ENCODE measurements at regions not wholly inside any gene's neighbourhood (a gene's known extent, or its start where the extent isn't known, plus 50 kb on each side); places are given as distances from the start of the nearest gene placed in this dataset.
"Not testable (repeated sequence)": the region's sequence is repeated elsewhere in the genome, so short reads cannot be mapped to it uniquely, and the experiment has no call there.

GRCh38 chr5:14993459-14994133, 122.0 kb upstream of the ANKH start:
- H3K36me3 ChIP-seq (ENCODE audit: control insufficient read depth in 2 of 4, insufficient read depth in 4 of 4, low read length in 3 of 4); H3K4me1 ChIP-seq (replicated peaks in 1 of 4; ENCODE audit: control insufficient read depth in 3 of 4, insufficient read depth in 4 of 4, low read length in 3 of 4); H3K79me2 ChIP-seq (ENCODE audit: control insufficient read depth in 1 of 2, insufficient read depth in 2 of 2, low read length in 2 of 2); DNase-seq (ENCODE audit: low read depth in 1 of 2, low spot score in 2 of 2); FAIRE-seq; H4K20me1 ChIP-seq (replicated peaks in 1 of 2; ENCODE audit: control insufficient read depth in 1 of 2, insufficient read depth in 2 of 2, low read length in 2 of 2); H3K9ac ChIP-seq (replicated peaks in 1 of 4; ENCODE audit: extremely low read depth in 1 of 4, low read depth in 3 of 4, low read length in 3 of 4); H3K23me2 ChIP-seq (ENCODE audit: low read depth, low read length); H3K9me3 ChIP-seq (ENCODE audit: insufficient read depth in 2 of 2, low read depth in 1 of 2, low read length in 1 of 2); H3K27ac ChIP-seq (ENCODE audit: low read depth, low read length); H4K5ac ChIP-seq (ENCODE audit: insufficient read length, low read depth, low read length); H2BK120ac ChIP-seq (replicated peaks; ENCODE audit: low read depth, low read length); H2AK5ac ChIP-seq (ENCODE audit: low read depth, low read length); H3K4me3 ChIP-seq (ENCODE audit: extremely low read depth in 1 of 4, insufficient read depth in 2 of 4, low read depth in 3 of 4, low read length in 4 of 4); H2BK20ac ChIP-seq (ENCODE audit: low read length); H4K8ac ChIP-seq (ENCODE audit: extremely low read depth, insufficient read depth, low read length); H3K27me3 ChIP-seq (replicated peaks in 1 of 4; ENCODE audit: control insufficient read depth in 3 of 4, extremely low read depth in 1 of 4, insufficient read depth in 3 of 4, low read length in 3 of 4); H2BK5ac ChIP-seq (ENCODE audit: low read depth, low read length); H3K14ac ChIP-seq (ENCODE audit: insufficient read length); H2BK12ac ChIP-seq (ENCODE audit: low read depth, low read length); POLR2A ChIA-PET (ENCODE audit: partially characterized antibody); H3K79me1 ChIP-seq (ENCODE audit: low read depth, low read length); H3K4ac ChIP-seq (replicated peaks; ENCODE audit: insufficient read length, low read depth, low read length); H3K23ac ChIP-seq (ENCODE audit: insufficient read length); H2BK15ac ChIP-seq (ENCODE audit: low read length); H3K18ac ChIP-seq (ENCODE audit: extremely low read depth, low read length); H4K91ac ChIP-seq (replicated peaks; ENCODE audit: insufficient read length, low read length); H2AFZ ChIP-seq (ENCODE audit: low read length); H3K4me2 ChIP-seq (ENCODE audit: insufficient read depth in 1 of 2, low read depth in 2 of 2, low read length in 2 of 2); H3K56ac ChIP-seq (replicated peaks; ENCODE audit: insufficient read length, low read depth, low read length): not testable (repeated sequence)
- CTCF ChIA-PET (ENCODE audit: partially characterized antibody): interaction anchor here (0.7 to 3.4 kb wide), 5 partner anchors 10 to 291 kb away, joined by 3 to 17 read pairs (median 3); no protein-coding TSS in a partner anchor
- WGBS, 2 experiments (ENCODE audit: extremely low coverage in 1 of 2, insufficient coverage in 1 of 2, insufficient read length in 1 of 2, insufficient replicate concordance in 2 of 2, low coverage in 1 of 2, low lambda C conversion rate in 2 of 2, missing lambda C conversion rate in 1 of 2): 93% methylated on average over 22 of the region's 40 CpGs; no CpG with 5 or more reads in 1 of the 2 experiments

Measured in H1 (cell line).